HCT116 (cell line): ENCODE measurements at regions not wholly inside any gene's neighbourhood (a gene's known extent, or its start where the extent isn't known, plus 50 kb on each side); places are given as distances from the start of the nearest gene placed in this dataset.

Experiments
- ATAC-seq: fragments of 200-7000 bp; cut with Tn5 transposase; 2 replicates; pipeline ENCODE4 v1.9.1; 2020; ENCODE audit warnings: mild to moderate bottlenecking, moderate library complexity
- BruUV-seq: library from RNA; stranded (reverse); fragments of 400-500 nt; replicated peaks from 2 replicates; lab custom pipeline; 2021; lab: Mats Ljungman, UMichigan
- CTCF ChIA-PET: fragments of 300-600 bp; sonication (Branson Sonifier 250); formaldehyde crosslinking; loops from one replicate; lab custom pipeline; 2021; ENCODE audit warnings: antibody characterized with exemption; lab: Charles Lee
- POLR2A ChIA-PET: fragments of 300-600, 350-600 bp; sonication (Branson Sonifier 250); formaldehyde crosslinking; loops from one replicate; lab custom pipeline; 2021; ENCODE audit warnings: antibody characterized with exemption; lab: Charles Lee
- RAD21 ChIA-PET, 2 experiments: fragments of 300-600 bp; sonication (Branson Sonifier 250); formaldehyde crosslinking; loops; one replicate each; lab custom pipeline; 2023; ENCODE audit warnings: low total read pairs in 2 of 2; ENCODE audit not compliant: uncharacterized antibody in 2 of 2, unreplicated experiment in 2 of 2, low non-redundant PET in 1 of 2; lab: Charles Lee
- DNase-seq: peaks from one replicate; pipeline ENCODE4 v3.0.0-alpha.2; 2010; ENCODE audit warnings: low read depth, low spot score
- H2AFZ ChIP-seq: fragments of 200-600 bp; shearing (Covaris generic), sonication (generic); 2 replicates; pipeline ENCODE4 v1.6.1; 2017; ENCODE audit warnings: low read depth, mixed run types, mixed read lengths, antibody characterized with exemption, low read length; ENCODE audit not compliant: poor library complexity, severe bottlenecking
- H3K27ac ChIP-seq: 2 replicates; pipeline ENCODE4 v1.5.1; 2012; ENCODE audit warnings: low read depth, low read length
- H3K27me3 ChIP-seq: fragments of 200-600 bp; sonication (generic); 2 replicates; pipeline ENCODE4 v1.6.1; 2016; ENCODE audit warnings: mixed run types, low read length, mixed read lengths; ENCODE audit not compliant: insufficient read depth
- H3K36me3 ChIP-seq, 2 experiments: fragments of 200-500 bp in 1 of 2; fragments of 200-600 bp in 1 of 2; sonication (Bioruptor generic) in 1 of 2; sonication (generic) in 1 of 2; 2 replicates each; pipeline versions ENCODE4 v1.5.1 to v1.6.1; 2014 to 2016; ENCODE audit warnings: low read length in 2 of 2, inconsistent platforms in 1 of 2, mixed read lengths in 1 of 2, mixed run types in 1 of 2; ENCODE audit not compliant: insufficient read depth in 2 of 2, control insufficient read depth in 1 of 2
- H3K4me1 ChIP-seq, 2 experiments: fragments of 200-600 bp in 1 of 2; sonication (generic) in 1 of 2; 2 replicates each; pipeline versions ENCODE4 v1.5.1 to v1.6.1; 2012 to 2017; ENCODE audit warnings: low read length in 2 of 2, inconsistent platforms in 1 of 2, mild to moderate bottlenecking in 1 of 2, mixed read lengths in 1 of 2, mixed run types in 1 of 2, moderate library complexity in 1 of 2; ENCODE audit not compliant: insufficient read depth in 2 of 2, control insufficient read depth in 1 of 2
- H3K4me2 ChIP-seq: fragments of 200-600 bp; sonication (generic); 2 replicates; pipeline ENCODE4 v1.6.1; 2017; ENCODE audit warnings: mixed run types, low read length, mixed read lengths
- H3K4me3 ChIP-seq, 2 experiments: fragments of 200-600 bp in 1 of 2; sonication (generic) in 1 of 2; replicated peaks in 1 of 2; 2 replicates each; pipeline ENCODE4 v1.5.1; 2011 to 2016; ENCODE audit warnings: low read length in 2 of 2, control low read depth in 1 of 2, low read depth in 1 of 2, mild to moderate bottlenecking in 1 of 2, mixed read lengths in 1 of 2, mixed run types in 1 of 2
- H3K79me2 ChIP-seq: fragments of 200-600 bp; sonication (generic); 2 replicates; pipeline ENCODE4 v1.6.1; 2017; ENCODE audit warnings: mild to moderate bottlenecking, mixed run types, low read length, moderate library complexity, mixed read lengths; ENCODE audit not compliant: insufficient read depth
- H3K9ac ChIP-seq: fragments of 200-600 bp; sonication (generic); 2 replicates; pipeline ENCODE4 v1.6.1; 2016; ENCODE audit warnings: low read length, mixed read lengths
- H3K9me2 ChIP-seq: fragments of 200-600 bp; sonication (generic), shearing (Covaris generic); 2 replicates; pipeline ENCODE4 v1.6.1; 2017; ENCODE audit warnings: mixed run types, mild to moderate bottlenecking, moderate library complexity; ENCODE audit not compliant: insufficient read depth
- H3K9me3 ChIP-seq, 2 experiments: fragments of 200-500 bp in 1 of 2; fragments of 200-600 bp in 1 of 2; sonication (Bioruptor generic) in 1 of 2; sonication (generic) in 1 of 2; 2 replicates each; pipeline ENCODE4 v1.6.1; 2014 to 2017; ENCODE audit warnings: low read length in 2 of 2, mixed read lengths in 2 of 2, inconsistent platforms in 1 of 2, low read depth in 1 of 2, mild to moderate bottlenecking in 1 of 2, mixed run types in 1 of 2, moderate library complexity in 1 of 2; ENCODE audit not compliant: control insufficient read depth in 1 of 2, insufficient read depth in 1 of 2
- H4K20me1 ChIP-seq: fragments of 200-600 bp; sonication (generic), shearing (Covaris generic); 2 replicates; pipeline ENCODE4 v1.6.1; 2017; ENCODE audit warnings: mixed run types, mild to moderate bottlenecking, moderate library complexity; ENCODE audit not compliant: insufficient read depth
- ATF3 ChIP-seq: IDR thresholded peaks from 2 replicates; pipeline ENCODE4 v1.6.1; 2012
- CEBPB ChIP-seq: IDR thresholded peaks from 2 replicates; pipeline ENCODE4 v1.6.1; 2012; ENCODE audit warnings: low read depth
- ELF1 ChIP-seq: IDR thresholded peaks from 2 replicates; pipeline ENCODE4 v1.6.1; 2012; ENCODE audit warnings: low read depth, borderline replicate concordance
- FOSL1 ChIP-seq: IDR thresholded peaks from 2 replicates; pipeline ENCODE4 v1.6.1; 2012; ENCODE audit warnings: low read depth
- MAX ChIP-seq: IDR thresholded peaks from 2 replicates; pipeline ENCODE4 v1.6.1; 2012
- POLR2A ChIP-seq: IDR thresholded peaks from 2 replicates; pipeline ENCODE4 v1.7.0; 2011; ENCODE audit warnings: borderline replicate concordance; ENCODE audit not compliant: insufficient read depth, insufficient read length; ENCODE audit errors: extremely low read depth
- POLR2AphosphoS5 ChIP-seq: IDR thresholded peaks from 2 replicates; pipeline ENCODE4 v1.6.1; 2011; ENCODE audit warnings: mild to moderate bottlenecking, low read depth, low read length, moderate library complexity
- SRF ChIP-seq: IDR thresholded peaks from 2 replicates; pipeline ENCODE4 v1.6.1; 2012; ENCODE audit warnings: low read depth
- TCF7L2 ChIP-seq: IDR thresholded peaks from 2 replicates; pipeline ENCODE4 v1.7.0; 2011; ENCODE audit warnings: borderline replicate concordance, inconsistent platforms; ENCODE audit not compliant: insufficient read depth, insufficient read length; ENCODE audit errors: extremely low read depth
- YY1 ChIP-seq: IDR thresholded peaks from 2 replicates; pipeline ENCODE4 v1.6.1; 2011; ENCODE audit warnings: low read length, low read depth, moderate library complexity, mild to moderate bottlenecking; ENCODE audit not compliant: insufficient replicate concordance; ENCODE audit errors: extremely low read depth
- ZNF274 ChIP-seq: fragments of 200-500 bp; sonication (Bioruptor generic); IDR thresholded peaks from 2 replicates; pipeline ENCODE4 v1.6.1; 2014; ENCODE audit warnings: mild to moderate bottlenecking, low read depth, low read length, inconsistent platforms
- intact Hi-C: fragments of 100-400 bp; cut with micrococcal nuclease; formaldehyde crosslinking; loops from 2 replicates; pipeline ENCODE4 v1.10.0; 2022
- TF ChIP-seq, protein P1 (sequence below): IDR thresholded peaks from 2 replicates; pipeline ENCODE4 v1.6.1; 2011; ENCODE audit warnings: mild to moderate bottlenecking, low read length, moderate library complexity; ENCODE audit not compliant: insufficient replicate concordance; ENCODE audit errors: extremely low read depth

GRCh38 chr4:23946299-23946698 is 56.5 kb upstream of the PPARGC1A start:
- Histone ChIP-seq H3K79me2 (no peaks in the 10 kb centered on the region), H3K27me3 (no peaks in the 10 kb centered on the region), H3K27ac (no peak overlapping the region), H3K9me3 (peaks cover 0 to 16% of the 10 kb centered on the region in 2 experiments; a peak in 2 of 4 replicates), H3K9me2 (no peaks in the 10 kb centered on the region), H4K20me1 (no peaks in the 10 kb centered on the region), H3K36me3 (no peaks in the 10 kb centered on the region), H3K4me2 (no peak overlapping the region), H2AFZ (no peak overlapping the region), H3K4me3 (no peak overlapping the region), H3K9ac (no peak overlapping the region), H3K4me1 (no peaks in the 10 kb centered on the region)
- ATAC-seq: no peak
- ChIA-PET CTCF (no interaction called here), POLR2A (no interaction called here), RAD21 (no interaction called here)
- no peak for TF ChIP-seq ATF3
- no peak for TF ChIP-seq POLR2A
- TF ChIP-seq, protein P1, sequence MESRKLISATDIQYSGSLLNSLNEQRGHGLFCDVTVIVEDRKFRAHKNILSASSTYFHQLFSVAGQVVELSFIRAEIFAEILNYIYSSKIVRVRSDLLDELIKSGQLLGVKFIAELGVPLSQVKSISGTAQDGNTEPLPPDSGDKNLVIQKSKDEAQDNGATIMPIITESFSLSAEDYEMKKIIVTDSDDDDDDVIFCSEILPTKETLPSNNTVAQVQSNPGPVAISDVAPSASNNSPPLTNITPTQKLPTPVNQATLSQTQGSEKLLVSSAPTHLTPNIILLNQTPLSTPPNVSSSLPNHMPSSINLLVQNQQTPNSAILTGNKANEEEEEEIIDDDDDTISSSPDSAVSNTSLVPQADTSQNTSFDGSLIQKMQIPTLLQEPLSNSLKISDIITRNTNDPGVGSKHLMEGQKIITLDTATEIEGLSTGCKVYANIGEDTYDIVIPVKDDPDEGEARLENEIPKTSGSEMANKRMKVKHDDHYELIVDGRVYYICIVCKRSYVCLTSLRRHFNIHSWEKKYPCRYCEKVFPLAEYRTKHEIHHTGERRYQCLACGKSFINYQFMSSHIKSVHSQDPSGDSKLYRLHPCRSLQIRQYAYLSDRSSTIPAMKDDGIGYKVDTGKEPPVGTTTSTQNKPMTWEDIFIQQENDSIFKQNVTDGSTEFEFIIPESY: no peak
- TF ChIP-seq ZNF274: no peak
- no peak for TF ChIP-seq ELF1
- TF ChIP-seq POLR2AphosphoS5: no peak
- TF ChIP-seq MAX: no peak
- no peak for TF ChIP-seq YY1
- no peak for TF ChIP-seq CEBPB
- no peak for TF ChIP-seq SRF
- TF ChIP-seq FOSL1: no peak
- TF ChIP-seq TCF7L2: no peak
- no TSS peak for BruUV-seq
- intact Hi-C loops: no loop called here
- DNase-seq: no peak
